GM19043 (cell line): ENCODE measurements at regions not wholly inside any gene's neighbourhood (a gene's known extent, or its start where the extent isn't known, plus 50 kb on each side); places are given as distances from the start of the nearest gene placed in this dataset.

Experiments
- ATAC-seq: cut with Tn5 transposase; IDR thresholded peaks from one replicate; pipeline ENCODE4 v1.9.1; 2021; ENCODE audit warnings: low read depth; ENCODE audit not compliant: unreplicated experiment

- ATAC-seq, result no peak
Measured at GRCh38 chr13:74973935-74974879, 507.8 kb downstream of the TBC1D4 start.

DNA sequence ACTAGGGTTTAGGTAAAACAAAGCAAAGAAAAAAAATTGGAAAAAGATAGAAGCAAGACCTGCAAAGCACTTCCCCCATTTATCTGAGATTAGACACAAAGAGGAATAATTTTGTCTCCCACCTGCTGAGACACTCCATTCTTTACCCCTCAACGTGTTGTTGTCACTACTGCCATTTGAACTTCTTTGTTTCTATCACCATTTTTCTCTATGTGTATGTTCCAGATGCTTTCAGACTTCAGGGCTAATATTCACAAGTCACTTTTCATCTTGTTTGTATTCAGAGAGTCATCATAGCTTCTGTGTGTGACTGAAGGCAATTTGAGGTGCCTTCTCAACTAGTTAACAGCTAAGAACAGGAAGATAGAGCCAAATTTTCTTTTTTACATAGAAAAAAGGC lies 512.5 kb downstream of the TBC1D4 start:
- no peak for ATAC-seq

GRCh38 chr13:74966814-74967424 lies 515.0 kb downstream of the TBC1D4 start:
- ATAC-seq, result no peak

DNA sequence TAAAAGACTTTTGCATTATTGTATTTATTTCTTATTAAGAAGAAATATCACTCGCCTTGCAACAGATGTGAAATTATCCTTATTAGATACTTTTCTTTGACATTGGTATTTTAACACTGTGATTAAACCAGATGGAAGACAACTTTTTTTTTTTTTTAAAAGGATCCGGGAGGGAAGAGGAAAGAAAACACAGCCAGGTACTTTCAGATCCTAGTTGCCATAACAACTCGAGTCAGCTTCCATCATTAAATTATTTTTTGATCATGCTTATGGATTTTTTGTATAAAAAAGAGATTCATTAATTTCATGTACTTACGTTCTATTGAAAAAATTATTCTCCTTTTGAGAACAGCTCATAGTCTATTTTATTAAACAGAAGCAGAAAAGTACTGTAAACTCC lies 515.7 kb downstream of the TBC1D4 start:
- no peak for ATAC-seq

DNA sequence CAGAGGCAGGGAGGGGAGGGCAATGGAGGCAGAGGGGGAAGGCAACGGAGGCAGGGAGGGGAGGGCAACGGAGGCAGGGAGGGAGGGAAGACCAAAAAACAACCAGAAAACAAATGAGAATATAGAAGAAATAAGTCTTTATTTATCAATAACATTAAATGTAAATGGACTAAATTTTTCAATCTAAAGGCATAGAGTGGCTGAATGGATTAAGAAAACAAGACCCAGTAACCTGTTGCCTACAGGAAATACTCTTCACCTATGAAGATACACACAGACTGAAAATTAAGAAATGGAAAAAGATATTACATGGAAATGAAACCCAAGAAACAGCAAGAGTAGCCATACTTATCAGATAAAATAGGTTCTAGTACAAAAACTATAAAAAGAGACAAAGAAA lies 536.3 kb downstream of the TBC1D4 start:
- no peak for ATAC-seq

DNA sequence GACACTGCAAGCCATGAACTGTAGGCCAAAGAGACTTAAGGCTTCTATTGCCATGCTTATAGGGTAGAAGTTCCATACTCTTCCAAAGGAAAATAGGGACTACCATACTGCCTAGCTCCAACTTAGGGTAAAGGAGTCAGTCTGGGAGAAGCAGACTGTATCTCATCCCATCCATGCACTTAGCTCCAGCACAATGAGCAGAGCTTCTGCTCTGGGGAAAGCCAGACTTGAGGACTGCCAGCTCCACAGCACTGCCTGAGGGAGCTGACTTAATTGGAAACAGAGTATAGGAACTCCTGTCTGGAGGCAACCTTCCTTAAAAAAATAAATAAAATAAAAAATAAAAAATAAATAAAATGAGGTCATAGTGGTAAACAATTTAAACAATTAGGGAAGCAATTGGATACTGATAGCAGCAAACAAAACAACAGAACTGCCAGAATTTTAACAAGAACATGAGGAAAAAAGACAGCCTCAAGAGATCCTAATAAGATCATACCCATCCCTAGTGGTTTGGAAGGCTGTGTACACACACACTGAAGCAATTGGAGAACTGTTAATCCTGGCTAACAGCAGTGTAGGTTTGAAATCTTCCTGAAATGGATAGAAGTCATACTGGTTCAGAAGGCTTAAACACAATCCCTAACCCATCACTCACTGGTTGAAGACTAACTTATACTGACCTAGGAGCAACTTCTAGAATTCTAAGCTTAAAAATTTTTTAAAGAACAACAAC lies 550.1 kb downstream of the TBC1D4 start:
- no peak for ATAC-seq

GRCh38 chr13:74930402-74931165 lies 551.4 kb downstream of the TBC1D4 start:
- no peak for ATAC-seq

GRCh38 chr13:74929436-74929835 lies 552.5 kb downstream of the TBC1D4 start:
- ATAC-seq, result no peak

DNA sequence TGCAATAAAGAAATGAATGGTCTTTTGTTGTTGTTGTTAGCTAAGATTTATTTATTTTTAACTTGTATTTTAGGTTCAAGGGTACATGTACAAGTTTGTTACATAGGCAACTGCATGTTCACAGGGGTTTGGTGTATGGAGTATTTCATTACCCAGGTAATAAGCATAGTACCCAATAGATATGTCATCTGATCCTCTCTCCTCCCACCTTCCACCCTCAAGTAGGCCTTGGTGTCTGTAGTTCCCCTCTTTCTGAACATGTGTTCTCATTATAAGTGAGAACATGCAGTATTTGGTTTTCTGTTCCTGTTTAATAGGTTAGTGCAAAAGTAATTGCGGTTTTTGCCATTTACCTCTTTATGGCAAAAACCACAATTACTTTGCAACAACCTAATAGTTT lies 554.1 kb downstream of the TBC1D4 start:
- no peak for ATAC-seq

- ATAC-seq, result no peak
Measured at GRCh38 chr13:74922963-74923362, 559.0 kb downstream of the TBC1D4 start.

GRCh38 chr13:74921326-74921725 lies 560.6 kb downstream of the TBC1D4 start:
- ATAC-seq, result no peak

- ATAC-seq, result no peak
Measured at GRCh38 chr13:74920920-74921319, 561.0 kb downstream of the TBC1D4 start.

- ATAC-seq, result no peak
Measured at GRCh38 chr13:74920361-74920760, 561.6 kb downstream of the TBC1D4 start.

DNA sequence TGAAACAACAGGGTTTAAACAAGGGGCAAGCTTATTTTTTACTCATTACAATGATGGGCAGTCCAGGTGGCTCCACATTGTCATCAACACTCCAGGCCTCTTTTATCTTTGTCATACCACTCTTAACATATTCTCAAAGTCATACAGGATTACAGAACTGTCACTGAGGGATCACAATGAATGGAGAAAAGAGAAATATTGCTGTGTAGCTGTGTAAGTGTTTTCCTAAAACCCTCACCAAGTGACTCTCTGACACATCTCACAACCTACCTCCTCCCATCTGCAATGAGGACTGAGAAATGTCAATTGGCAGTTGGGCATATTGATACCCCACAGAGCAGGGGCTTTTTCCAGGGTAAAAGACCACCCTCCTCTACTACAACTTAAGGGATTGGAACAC lies 562.1 kb downstream of the TBC1D4 start:
- ATAC-seq, result no peak

GRCh38 chr13:74912898-74913297 lies 569.1 kb downstream of the TBC1D4 start:
- ATAC-seq, result no peak

- no peak for ATAC-seq
Measured at GRCh38 chr13:74910415-74910814, 571.6 kb downstream of the TBC1D4 start.

GRCh38 chr13:74907788-74908187 lies 574.2 kb downstream of the TBC1D4 start:
- ATAC-seq, result no peak

DNA sequence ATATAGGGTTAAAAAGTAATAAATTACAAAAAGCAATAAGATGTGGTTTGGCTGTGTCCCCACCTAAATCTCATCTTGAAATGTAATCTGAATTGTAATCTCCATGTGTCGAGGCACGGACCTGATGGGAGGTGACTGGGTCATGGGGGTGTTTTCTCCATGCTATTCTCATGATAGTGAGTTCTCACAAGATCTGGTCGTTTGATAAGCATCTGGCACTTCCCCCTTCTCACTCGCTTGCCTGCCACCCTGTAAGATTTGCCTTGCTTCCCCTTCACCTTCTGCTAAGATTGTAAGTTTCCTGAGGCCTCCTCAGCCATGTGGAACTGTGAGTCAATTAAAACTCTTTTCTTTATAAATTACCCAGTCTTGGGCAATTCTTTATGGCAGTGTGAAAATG lies 577.4 kb downstream of the TBC1D4 start:
- ATAC-seq, result no peak

DNA sequence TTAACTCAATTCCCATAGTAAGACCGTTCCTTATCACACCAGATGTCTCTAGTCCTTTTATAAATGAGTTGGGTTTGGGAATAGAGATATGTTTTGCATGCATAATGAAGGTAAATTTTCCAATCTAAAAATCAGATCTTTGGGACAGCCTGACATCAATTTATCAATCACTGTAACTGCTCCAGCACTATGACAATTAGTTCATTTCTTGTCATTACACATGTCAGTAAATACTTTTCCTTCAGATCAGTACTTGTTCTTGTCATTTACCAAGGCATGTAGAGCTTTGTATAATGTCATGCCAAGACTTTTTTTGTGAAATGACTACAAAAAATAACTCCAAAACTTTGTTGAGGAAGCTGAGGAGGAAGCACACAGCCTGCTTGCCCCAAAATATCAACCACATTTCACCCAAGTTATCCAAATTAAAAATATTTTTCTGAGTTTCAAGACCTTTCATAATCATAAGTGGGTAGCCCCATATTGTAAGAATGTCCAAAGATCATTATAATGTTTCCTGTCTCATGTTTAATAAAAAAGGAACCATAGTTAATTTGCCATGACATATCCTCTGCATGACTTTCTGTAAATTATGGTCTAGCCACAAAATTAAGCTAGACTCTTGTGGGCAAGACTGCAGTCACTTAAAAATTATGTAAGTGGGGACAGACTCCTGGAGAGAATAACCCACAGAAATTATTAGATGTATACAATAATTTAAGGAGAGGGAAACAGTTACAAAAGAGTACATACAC lies 586.8 kb downstream of the TBC1D4 start:
- no peak for ATAC-seq

GRCh38 chr13:74892096-74892495 lies 589.9 kb downstream of the TBC1D4 start:
- no peak for ATAC-seq
